ENCODE measurements at regions not wholly inside any gene's neighbourhood (a gene's known extent, or its start where the extent isn't known, plus 50 kb on each side); places are given as distances from the start of the nearest gene placed in this dataset.

DNA sequence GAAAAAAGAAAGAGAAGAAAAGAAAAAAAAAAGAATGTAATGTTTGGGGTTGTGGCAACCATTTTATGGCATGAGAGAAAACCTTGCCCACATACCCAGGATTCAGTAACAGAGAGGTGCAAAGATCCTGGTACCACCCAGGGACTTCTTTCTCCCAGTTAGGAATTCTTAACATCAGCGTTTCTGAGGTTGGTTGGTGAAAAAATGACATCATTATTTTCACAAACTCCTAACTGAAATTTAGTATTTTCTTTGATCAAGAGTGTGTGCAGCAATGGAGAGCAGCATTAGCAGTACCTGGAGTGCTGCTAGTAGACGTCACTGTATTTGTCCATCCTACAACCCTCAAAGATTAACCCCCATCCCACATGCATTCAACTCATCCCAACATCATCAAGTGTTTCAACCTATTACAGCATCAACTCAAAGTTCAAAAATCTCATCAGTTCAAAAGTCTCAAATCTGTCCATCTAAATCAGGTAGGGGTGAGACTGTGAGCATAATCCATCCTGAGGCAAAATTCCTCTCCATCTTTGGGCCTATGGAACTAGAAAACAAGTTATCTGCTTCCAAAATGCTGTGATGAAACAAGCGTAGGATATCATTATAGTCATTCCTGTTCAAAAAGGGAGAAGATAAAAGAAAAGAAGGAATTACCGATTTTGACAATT lies 60.1 kb upstream of the MSX2 start:
- no peak for DNase-seq

DNA sequence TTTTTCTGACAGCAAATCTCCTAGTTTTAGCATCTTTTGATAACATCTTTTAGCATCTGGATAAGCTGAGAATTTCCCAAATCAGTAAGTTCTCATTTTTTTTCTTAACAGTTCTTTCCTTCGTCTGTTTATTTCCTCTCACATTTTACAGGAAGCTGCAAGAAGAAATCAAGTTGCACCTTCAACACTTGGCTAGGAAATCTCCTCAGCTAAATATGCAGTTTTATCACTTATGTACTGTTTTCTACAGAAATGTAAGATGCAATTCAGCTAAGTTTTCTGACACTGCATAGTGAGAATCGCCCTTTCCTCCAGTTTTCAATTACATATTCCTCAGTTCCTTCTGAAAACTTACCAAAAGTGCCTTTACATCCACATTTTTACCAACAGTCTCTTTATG lies 59.0 kb upstream of the MSX2 start:
- no peak for DNase-seq

DNA sequence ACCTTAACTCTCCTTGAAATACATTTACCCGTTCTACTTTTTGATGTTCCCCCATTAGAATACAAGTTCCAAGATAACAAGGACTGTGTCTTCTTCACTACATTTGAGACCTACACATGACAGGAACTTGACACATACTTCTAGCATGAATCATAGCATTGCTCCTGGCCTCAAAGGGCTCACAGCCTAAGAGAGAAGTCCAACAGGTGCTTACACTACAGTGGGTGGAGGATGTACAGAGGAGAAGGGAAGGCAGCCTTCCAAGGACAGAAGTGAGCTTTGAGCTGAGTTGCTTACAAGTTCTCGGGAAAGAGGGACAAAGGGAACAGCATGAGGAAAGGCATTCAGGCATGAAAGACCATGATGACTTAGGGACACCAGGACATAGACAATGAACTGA lies 56.9 kb upstream of the MSX2 start:
- DNase-seq: no peak

DNA sequence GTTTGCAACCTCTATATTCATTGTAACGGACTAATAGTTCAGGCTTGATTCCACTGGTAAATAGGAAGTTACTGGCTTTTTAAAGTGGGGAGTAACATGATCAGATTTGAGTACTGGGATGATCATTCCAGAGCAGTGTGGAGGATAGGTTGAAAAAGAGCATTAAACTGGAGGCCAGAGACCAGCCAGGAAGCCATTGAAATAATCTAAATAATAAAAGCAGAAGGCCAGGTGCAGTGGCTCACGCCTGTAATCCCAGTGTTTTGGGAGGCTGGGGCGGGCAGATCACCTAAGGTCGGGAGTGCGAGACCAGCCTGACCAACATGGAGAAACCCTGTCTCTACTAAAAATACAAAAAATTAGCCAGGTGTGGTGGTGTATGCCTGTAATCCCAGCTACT lies 56.0 kb upstream of the MSX2 start:
- no peak for DNase-seq
